ENCODE measurements at regions not wholly inside any gene's neighbourhood (a gene's known extent, or its start where the extent isn't known, plus 50 kb on each side); places are given as distances from the start of the nearest gene placed in this dataset.

- H3K27me3 ChIP-seq (ENCODE audit: insufficient read depth, low read length) = no peaks in the 10 kb centered on the region
- no peaks in the 10 kb centered on the region for H3K36me3 ChIP-seq (ENCODE audit: control insufficient read depth in 1 of 2, insufficient read depth in 2 of 2, low read length in 2 of 2)
- no peak overlapping the region for H3K4me3 ChIP-seq (replicated peaks in 1 of 2; ENCODE audit: low read depth in 1 of 2, low read length in 2 of 2)
- no peaks in the 10 kb centered on the region for H3K79me2 ChIP-seq (ENCODE audit: insufficient read depth, low read length)
- ChIA-PET POLR2A (interaction anchor here (1.2 kb wide), 1 partner anchor 12 kb away, joined by 3 read pairs; no protein-coding TSS in a partner anchor), RAD21 (ENCODE audit: low non-redundant PET in 1 of 2, low total read pairs in 2 of 2, uncharacterized antibody in 2 of 2, unreplicated experiment in 2 of 2) (no interaction called here), CTCF (no interaction called here)
- H3K4me1 ChIP-seq (ENCODE audit: control insufficient read depth in 1 of 2, insufficient read depth in 2 of 2, low read length in 2 of 2) = no peaks in the 10 kb centered on the region
- DNase-seq (ENCODE audit: low read depth, low spot score) (no peak), ATAC-seq (no peak)
- H3K9me3 ChIP-seq (ENCODE audit: control insufficient read depth in 1 of 2, insufficient read depth in 1 of 2, low read depth in 1 of 2, low read length in 2 of 2) = no peaks in the 10 kb centered on the region
- no peaks in the 10 kb centered on the region for H4K20me1 ChIP-seq (ENCODE audit: insufficient read depth)
- H3K4me2 ChIP-seq (ENCODE audit: low read length) = no peak overlapping the region
- no peak overlapping the region for H3K27ac ChIP-seq (ENCODE audit: low read depth, low read length)
- H3K9me2 ChIP-seq (ENCODE audit: insufficient read depth) = no peaks in the 10 kb centered on the region
- no peak overlapping the region for H2AFZ ChIP-seq (ENCODE audit: low read depth, low read length, poor library complexity, severe bottlenecking)
- intact Hi-C loops (cut with micrococcal nuclease) = no loop called here
- TF ChIP-seq ATF3 (IDR thresholded peaks at IDR 0.05) (no peak), SRF (IDR thresholded peaks at IDR 0.05; ENCODE audit: low read depth) (no peak), RAD21 (IDR thresholded peaks at IDR 0.05; ENCODE audit: low read depth) (no peak), SIN3A (IDR thresholded peaks at IDR 0.05; ENCODE audit: low read depth) (no peak), FOSL1 (IDR thresholded peaks at IDR 0.05; ENCODE audit: low read depth) (no peak), POLR2A (IDR thresholded peaks at IDR 0.05; ENCODE audit: borderline replicate concordance, extremely low read depth, insufficient read depth, insufficient read length) (no peak), MAX (IDR thresholded peaks at IDR 0.05) (no peak), CBX3 (IDR thresholded peaks at IDR 0.05; ENCODE audit: low read depth) (no peak), YY1 (IDR thresholded peaks at IDR 0.05; ENCODE audit: extremely low read depth, insufficient replicate concordance, low read depth, low read length) (no peak), ZBTB33 (IDR thresholded peaks at IDR 0.05; ENCODE audit: extremely low read depth, insufficient replicate concordance, low read length) (no peak), CTCF (IDR thresholded peaks at IDR 0.05 in 2 of 3, conservative IDR thresholded peaks at IDR 0.05 in 1 of 3; ENCODE audit: borderline replicate concordance in 1 of 3, insufficient read depth in 1 of 3, low read depth in 2 of 3, low read length in 2 of 3) (no peak), SP1 (IDR thresholded peaks at IDR 0.05; ENCODE audit: low read depth) (no peak), ZFX (IDR thresholded peaks at IDR 0.05) (no peak), EGR1 (IDR thresholded peaks at IDR 0.05; ENCODE audit: low read depth) (no peak), ELF1 (IDR thresholded peaks at IDR 0.05; ENCODE audit: borderline replicate concordance, low read depth) (no peak), EZH2phosphoT487 (IDR thresholded peaks at IDR 0.05; ENCODE audit: borderline replicate concordance) (no peak), EZH2 (IDR thresholded peaks at IDR 0.05) (no peak), ZNF274 (IDR thresholded peaks at IDR 0.05; ENCODE audit: low read depth, low read length) (no peak), JUND (IDR thresholded peaks at IDR 0.05) (no peak), REST (IDR thresholded peaks at IDR 0.05; ENCODE audit: low read depth) (no peak)
- BruUV-seq (replicated peaks) = no TSS peak
- H3K9ac ChIP-seq (ENCODE audit: low read length) = no peak overlapping the region
These were observed 139.8 kb upstream of the CEP126 start for GRCh38 chr11:101775033-101775432.
